Activated CD8-positive, alpha-beta memory T cell treated with anti-CD3 and anti-CD28 coated beads, Interleukin-2, amount 50 U/mL, for 24 hours (primary cell): ENCODE measurements at regions not wholly inside any gene's neighbourhood (a gene's known extent, or its start where the extent isn't known, plus 50 kb on each side); places are given as distances from the start of the nearest gene placed in this dataset.

Source experiments
- DNase-seq: peaks from one replicate; pipeline ENCODE4 v3.0.0-alpha.2; 2020; ENCODE audit errors: extremely low read depth

DNA sequence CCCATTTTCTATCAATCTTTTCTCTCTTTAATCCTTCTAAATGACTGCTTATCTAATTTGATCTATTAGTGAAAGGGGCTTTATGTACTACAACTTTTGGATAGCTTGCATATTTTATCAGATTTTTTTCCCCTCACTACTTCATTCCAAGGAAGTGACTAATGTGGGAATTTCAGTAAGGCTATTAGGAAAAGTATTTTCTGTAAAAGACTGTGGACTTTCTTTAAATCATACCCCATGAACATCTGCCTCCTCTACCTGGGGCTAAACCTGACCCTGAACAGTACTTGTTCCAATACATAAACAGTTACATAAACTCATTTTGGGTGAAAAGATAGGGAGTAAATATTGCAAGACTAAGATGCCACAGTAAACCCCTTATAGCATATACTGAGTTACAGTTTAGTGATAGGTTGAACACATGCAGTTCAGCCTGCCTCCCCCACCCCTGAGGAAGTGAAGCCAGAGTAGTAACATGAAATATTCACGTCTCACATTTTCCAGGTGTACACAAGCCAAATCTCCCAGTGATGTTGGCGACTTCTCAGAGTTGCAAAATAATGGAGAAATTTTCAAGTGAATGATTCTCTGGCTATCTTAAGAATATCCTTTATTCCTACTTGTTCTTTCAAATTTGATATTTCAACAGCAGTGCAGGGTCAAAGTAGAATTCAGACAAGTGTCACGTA is 590.9 kb upstream of the ZEB2 start:
- no peak for DNase-seq

- no peak for DNase-seq
Measured at GRCh38 chr2:145108959-145109710, 589.2 kb upstream of the ZEB2 start.

- DNase-seq = no peak
Measured at GRCh38 chr2:145108361-145108778, 588.5 kb upstream of the ZEB2 start.

- no peak for DNase-seq
Measured at GRCh38 chr2:145106293-145106692, 586.4 kb upstream of the ZEB2 start.

- no peak for DNase-seq
Measured at GRCh38 chr2:145102706-145103105, 582.8 kb upstream of the ZEB2 start.

- DNase-seq = no peak
Measured at GRCh38 chr2:145100301-145100700, 580.4 kb upstream of the ZEB2 start.

GRCh38 chr2:145096582-145096981 is 576.7 kb upstream of the ZEB2 start:
- no peak for DNase-seq

DNA sequence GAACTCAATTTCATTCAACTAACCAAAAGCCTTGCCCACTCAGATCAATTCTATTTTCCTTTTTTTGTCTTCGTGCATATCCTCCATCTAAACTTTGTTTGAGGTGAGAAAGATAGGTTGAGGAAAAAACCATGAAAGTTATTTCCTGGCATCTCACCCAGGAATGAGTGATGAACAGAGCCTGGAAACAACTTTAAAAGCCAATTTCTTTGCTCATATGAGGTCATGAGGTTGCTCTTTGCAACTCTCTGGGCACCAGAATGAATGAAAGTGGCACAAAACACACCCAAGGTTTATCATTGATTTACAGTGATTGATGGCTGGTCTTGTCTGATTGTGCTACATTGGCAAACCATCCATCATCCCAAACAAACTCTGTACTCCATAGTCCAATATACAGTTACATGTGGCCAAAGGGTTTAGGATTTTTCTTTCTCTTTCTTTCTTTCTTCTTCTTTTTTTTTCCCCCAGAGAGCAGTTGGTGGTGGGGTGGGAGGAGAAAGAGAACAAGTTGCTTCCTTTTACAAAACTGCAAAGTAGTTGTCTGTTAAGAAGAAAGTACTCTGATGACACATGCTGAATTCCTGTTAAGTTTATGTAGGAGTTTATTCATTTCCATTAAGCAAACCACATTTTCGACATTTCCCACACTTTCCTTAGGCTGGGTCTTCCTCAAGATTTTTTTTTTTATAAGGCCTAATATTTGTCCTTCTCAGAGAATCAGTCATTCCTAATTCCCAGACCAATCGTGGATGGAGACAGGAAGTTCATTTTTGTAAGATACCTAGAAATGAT is 575.9 kb upstream of the ZEB2 start:
- no peak for DNase-seq

DNA sequence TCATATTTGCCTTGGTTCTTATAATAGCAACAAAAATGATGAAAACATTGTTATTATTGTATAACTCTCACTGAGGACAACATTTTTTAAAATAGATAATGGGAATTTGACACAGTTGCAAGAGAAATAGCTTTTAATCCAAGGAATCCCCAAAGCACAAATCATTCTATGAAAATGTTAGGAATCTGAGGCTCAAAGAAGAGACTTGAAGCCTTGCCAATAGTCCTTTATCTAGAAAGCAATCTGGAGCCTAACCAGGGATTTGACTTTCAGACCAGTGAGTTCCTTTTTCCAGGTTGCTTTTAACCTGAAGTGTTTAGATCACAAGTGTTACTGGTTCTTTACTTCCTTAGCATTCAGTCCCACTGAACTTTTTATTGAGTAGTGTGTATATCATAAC is 574.5 kb upstream of the ZEB2 start:
- DNase-seq = no peak

DNA sequence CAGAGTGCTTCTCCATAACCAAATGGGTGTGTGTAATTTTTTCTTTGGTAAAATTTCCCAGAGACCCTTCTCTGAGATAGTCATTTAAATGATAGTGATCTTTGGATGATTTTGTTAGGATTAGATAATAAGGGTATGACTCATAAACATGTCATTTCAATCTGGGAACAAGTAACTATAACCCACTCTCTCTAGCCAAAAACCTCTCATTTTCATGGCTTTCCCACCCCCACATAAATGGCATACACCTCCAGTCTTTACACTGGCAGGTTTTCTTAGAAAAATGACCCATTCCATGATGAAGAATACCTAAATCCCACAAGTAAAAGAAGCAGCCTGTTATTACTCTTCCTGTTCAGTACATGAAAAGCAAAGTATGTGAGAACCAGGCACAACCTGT is 572.0 kb upstream of the ZEB2 start:
- no peak for DNase-seq

DNA sequence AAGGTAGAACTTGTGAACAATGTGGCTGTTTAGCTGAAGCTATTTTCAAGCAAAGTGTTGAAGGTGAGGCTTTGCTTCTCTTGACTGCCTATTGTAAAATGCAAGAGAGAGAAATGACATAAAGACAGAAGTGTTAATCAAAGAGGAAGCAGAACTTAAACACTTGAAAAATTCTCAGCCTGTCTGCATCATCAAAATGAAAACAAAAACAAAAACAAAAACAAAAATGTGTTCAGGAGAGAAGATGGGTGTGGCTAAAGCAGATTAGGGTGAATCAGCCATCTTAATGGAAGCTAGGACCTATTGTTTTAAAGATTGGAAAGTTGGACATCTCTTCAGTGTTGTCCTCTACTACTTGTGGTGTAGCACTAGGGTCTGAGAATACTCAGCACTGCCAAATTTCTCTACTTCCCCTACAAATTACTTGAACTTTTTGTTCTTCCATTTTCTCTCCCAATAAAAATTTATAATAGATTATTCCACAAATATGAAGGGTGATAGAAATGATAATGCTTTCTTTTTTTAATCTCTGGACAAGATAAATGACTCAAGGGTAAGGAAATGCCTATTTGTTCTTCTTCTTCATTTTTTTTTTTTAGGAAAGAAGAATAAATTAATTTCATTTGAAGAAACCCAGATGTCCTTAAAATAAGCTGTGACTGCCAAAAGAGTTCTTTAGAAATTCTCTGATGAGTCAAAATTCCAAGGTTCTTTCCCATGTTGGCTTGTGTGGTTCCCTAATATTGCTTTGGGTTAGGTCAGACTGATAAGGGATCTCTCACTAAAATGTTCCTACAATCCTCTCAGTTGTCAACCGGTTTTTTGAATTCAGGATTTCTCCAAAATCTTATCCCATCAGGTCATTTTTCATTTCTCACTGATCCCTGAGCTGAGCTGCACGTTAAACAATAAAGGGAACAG is 571.2 kb upstream of the ZEB2 start:
- no peak for DNase-seq

DNA sequence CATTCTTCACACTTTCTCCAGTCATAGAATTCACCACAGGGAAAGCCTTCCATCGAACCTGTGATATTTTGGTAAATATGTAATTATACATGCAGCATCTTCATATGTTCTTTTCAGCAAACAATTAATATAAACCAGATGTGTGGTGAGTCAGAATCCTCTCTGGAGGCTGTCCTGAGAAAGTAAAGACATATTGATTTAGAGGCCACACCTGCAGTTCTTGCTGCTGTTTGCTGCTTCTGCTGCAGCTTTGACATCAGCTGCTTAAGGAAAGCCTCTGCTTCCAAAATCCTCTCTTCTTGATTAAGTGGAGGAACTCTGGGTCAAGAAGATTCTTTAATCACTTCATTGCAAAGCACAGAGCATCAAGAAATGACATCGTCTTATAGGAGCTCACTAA is 568.8 kb upstream of the ZEB2 start:
- DNase-seq = no peak

GRCh38 chr2:145086910-145087309 is 567.0 kb upstream of the ZEB2 start:
- DNase-seq = no peak

- no peak for DNase-seq
Measured at GRCh38 chr2:145085612-145086011, 565.7 kb upstream of the ZEB2 start.

DNA sequence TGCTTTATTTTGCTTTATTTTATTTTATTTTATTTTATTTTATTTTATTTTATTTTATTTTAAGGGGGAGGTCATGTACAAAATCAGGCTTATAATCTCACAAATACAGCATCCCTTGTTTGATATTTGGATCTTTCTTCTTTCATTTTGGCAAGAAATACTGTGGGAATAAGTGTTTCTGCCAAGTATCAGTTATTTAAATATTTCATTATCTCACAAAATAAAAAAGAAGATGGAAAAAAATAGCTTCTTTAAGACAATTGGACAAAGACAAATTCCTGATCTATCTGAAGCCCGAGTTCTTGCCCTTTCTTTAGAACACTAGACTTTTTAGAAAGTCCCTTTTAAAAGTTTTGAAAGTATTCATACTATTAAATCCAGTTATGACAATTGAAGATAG is 560.5 kb upstream of the ZEB2 start:
- no peak for DNase-seq

GRCh38 chr2:145079641-145080040 is 559.7 kb upstream of the ZEB2 start:
- no peak for DNase-seq

DNA sequence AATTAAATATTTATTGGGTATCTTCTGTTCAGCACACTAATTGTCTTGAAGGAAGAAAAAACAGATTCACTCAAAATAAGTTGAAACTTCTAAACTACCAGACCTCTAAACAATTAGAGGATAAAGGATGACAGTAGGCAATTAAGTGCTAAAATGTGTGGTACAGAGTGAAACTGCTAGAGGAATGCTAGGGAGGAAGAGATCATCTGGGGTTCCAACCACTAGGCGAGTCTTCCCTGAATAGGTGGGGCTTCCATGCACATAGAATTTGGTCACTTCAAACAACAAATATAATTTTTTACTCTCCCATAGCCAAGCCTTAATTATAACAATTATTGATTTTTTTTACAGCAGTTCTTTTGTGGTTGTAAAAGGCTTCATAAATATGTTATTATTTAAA is 559.0 kb upstream of the ZEB2 start:
- no peak for DNase-seq

DNA sequence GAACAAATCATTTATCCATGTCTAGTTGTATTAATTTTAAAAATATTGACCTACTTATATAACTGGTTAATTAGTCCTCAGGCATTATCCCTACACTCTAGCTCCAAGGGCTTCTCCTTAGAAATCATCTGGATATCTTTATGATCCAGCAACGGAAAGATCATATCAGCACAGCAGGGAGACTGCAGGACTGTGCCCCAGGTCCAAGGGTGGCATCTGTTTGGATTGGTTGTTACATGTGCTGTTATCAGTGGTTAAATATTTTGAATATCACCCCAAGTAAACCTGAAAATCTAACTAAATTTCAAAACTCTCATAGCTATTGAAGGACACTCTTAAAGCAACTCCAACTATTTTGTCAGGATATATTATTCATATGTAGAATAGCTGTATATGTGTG is 556.2 kb upstream of the ZEB2 start:
- DNase-seq = no peak

GRCh38 chr2:145075454-145076062 is 555.6 kb upstream of the ZEB2 start:
- no peak for DNase-seq

GRCh38 chr2:145070703-145071102 is 550.8 kb upstream of the ZEB2 start:
- no peak for DNase-seq

- DNase-seq = no peak
Measured at GRCh38 chr2:145068509-145068908, 548.6 kb upstream of the ZEB2 start.
